ENCODE measurements at regions not wholly inside any gene's neighbourhood (a gene's known extent, or its start where the extent isn't known, plus 50 kb on each side); places are given as distances from the start of the nearest gene placed in this dataset.

DNA sequence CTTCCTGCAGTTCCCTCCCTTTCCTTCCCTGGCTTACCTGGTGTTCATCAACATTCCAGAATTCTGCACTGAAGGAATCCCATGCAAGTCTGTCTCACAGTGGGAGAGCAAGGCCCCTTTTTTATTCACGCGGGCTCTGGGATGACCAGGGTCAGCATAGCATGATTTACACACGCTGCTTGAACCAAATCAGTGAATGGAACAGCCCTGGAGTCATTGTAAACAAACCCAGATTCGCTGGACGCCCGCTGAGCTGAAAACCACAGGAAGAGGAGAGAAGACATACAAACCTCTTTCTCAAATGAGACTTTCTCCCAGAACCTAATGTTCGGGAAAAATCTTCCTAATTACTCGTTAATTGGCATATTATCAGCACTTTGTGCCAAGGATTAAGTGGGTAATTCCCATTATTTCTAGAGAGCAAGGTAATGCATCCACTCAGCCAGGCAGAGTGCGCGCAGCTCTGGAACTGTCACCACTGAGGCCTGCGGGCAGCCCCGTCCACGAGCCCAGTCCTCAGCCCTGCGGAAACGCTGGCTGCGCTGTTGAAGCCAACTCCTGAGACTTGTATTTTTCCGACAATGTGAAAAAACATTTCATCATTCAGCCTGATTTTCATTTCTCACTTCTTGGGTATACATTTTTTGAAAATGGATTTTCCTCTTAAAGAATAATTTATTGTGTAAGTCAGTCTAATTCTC, 140.0 kb downstream of the ETS2 start (continued):
- no peak for TF ChIP-seq POU6F1 (CRISPR knock-in tag; IDR thresholded peaks at IDR 0.05; ENCODE audit: borderline replicate concordance, low read depth)

GRCh38 chr21:38944903-38945302, 139.2 kb downstream of the ETS2 start:
- no peak for ATAC-seq
- TF ChIP-seq ZC3H10 (CRISPR knock-in tag; IDR thresholded peaks at IDR 0.05): no peak
- TF ChIP-seq, protein P1, sequence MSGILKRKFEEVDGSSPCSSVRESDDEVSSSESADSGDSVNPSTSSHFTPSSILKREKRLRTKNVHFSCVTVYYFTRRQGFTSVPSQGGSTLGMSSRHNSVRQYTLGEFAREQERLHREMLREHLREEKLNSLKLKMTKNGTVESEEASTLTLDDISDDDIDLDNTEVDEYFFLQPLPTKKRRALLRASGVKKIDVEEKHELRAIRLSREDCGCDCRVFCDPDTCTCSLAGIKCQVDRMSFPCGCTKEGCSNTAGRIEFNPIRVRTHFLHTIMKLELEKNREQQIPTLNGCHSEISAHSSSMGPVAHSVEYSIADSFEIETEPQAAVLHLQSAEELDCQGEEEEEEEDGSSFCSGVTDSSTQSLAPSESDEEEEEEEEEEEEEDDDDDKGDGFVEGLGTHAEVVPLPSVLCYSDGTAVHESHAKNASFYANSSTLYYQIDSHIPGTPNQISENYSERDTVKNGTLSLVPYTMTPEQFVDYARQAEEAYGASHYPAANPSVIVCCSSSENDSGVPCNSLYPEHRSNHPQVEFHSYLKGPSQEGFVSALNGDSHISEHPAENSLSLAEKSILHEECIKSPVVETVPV (CRISPR knock-in tag; IDR thresholded peaks at IDR 0.05): no peak
- no peak for TF ChIP-seq POU6F1 (CRISPR knock-in tag; IDR thresholded peaks at IDR 0.05; ENCODE audit: borderline replicate concordance, low read depth)
- TF ChIP-seq ZNF70 (CRISPR knock-in tag; IDR thresholded peaks at IDR 0.05): no peak
- TF ChIP-seq BACH2 (CRISPR knock-in tag; IDR thresholded peaks at IDR 0.05; ENCODE audit: borderline replicate concordance): no peak
- TF ChIP-seq TCF4 (CRISPR knock-in tag; IDR thresholded peaks at IDR 0.05; ENCODE audit: borderline replicate concordance): no peak

DNA sequence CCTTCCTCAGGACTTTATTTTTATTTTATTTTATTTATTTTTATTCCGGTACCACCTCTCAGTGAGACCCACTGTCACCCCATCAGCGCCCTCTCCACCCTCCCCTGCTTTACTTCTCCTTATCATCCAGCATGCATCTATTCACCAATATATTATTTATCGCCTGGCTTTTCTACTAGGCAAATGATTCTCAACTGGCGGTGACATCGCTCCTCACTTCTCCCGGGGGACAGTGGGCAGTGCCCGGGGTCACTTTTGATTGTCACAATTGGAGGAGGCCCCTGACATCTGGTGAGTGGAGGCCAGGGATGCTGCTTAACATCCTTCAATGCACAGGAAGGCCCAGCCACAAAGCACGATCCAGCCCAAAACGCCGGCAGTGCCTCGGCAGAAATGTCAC, 138.7 kb downstream of the ETS2 start:
- no peak for TF ChIP-seq ZFP3 (CRISPR knock-in tag; IDR thresholded peaks at IDR 0.05)
- TF ChIP-seq TCF4 (CRISPR knock-in tag; IDR thresholded peaks at IDR 0.05; ENCODE audit: borderline replicate concordance): no peak
- no peak for TF ChIP-seq PATZ1 (CRISPR knock-in tag; IDR thresholded peaks at IDR 0.05; ENCODE audit: borderline replicate concordance)
- no peak for TF ChIP-seq ESRRG (CRISPR knock-in tag; IDR thresholded peaks at IDR 0.05)
- TF ChIP-seq ZC3H10 (CRISPR knock-in tag; IDR thresholded peaks at IDR 0.05): no peak
- TF ChIP-seq, protein P1 (CRISPR knock-in tag; IDR thresholded peaks at IDR 0.05): no peak
- TF ChIP-seq GLIS3 (CRISPR knock-in tag; IDR thresholded peaks at IDR 0.05): no peak
- TF ChIP-seq OSR1 (CRISPR knock-in tag; IDR thresholded peaks at IDR 0.05): no peak
- no peak for TF ChIP-seq ZNF565 (CRISPR knock-in tag; conservative IDR thresholded peaks at IDR 0.05; ENCODE audit: low read depth)
- TF ChIP-seq ZNF70 (CRISPR knock-in tag; IDR thresholded peaks at IDR 0.05): no peak
- no peak for TF ChIP-seq ISL1 (CRISPR knock-in tag; IDR thresholded peaks at IDR 0.05)
- TF ChIP-seq CSDC2 (CRISPR knock-in tag; IDR thresholded peaks at IDR 0.05): no peak
- no peak for TF ChIP-seq TOX (CRISPR knock-in tag; IDR thresholded peaks at IDR 0.05; ENCODE audit: borderline replicate concordance)
- no peak for ATAC-seq

DNA sequence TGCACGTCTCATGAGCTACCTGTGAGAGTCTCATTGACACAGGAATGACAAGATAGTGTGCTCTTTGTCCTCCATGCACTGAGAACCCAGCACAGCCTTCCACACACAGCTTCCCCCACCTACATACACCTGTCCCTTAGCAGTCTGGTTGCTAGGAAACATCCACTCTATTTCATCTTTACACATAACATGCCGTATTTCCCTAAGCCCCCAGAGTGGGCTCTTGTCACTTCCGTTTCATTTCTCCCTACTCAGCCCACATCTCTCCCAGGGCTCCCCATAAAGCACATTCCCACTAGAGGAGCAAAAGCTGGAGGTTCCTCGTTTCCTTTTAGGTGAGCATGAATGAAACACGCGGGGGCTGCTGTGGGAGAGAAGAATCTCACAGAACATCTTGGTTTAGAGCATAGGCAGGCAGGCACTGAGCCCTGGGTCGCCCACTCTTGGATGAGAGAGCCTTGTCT, 137.1 kb downstream of the ETS2 start:
- ATAC-seq: no peak
- TF ChIP-seq BACH2 (CRISPR knock-in tag; IDR thresholded peaks at IDR 0.05; ENCODE audit: borderline replicate concordance): no peak
- no peak for TF ChIP-seq TSHZ2 (CRISPR knock-in tag; IDR thresholded peaks at IDR 0.05)
- no peak for TF ChIP-seq ZC3H10 (CRISPR knock-in tag; IDR thresholded peaks at IDR 0.05)
- no peak for TF ChIP-seq ESRRG (CRISPR knock-in tag; IDR thresholded peaks at IDR 0.05)
- TF ChIP-seq GLIS3 (CRISPR knock-in tag; IDR thresholded peaks at IDR 0.05): no peak
- no peak for TF ChIP-seq RARB (CRISPR knock-in tag; IDR thresholded peaks at IDR 0.05)
- no peak for TF ChIP-seq ZNF565 (CRISPR knock-in tag; conservative IDR thresholded peaks at IDR 0.05; ENCODE audit: low read depth)
- no peak for TF ChIP-seq CSDC2 (CRISPR knock-in tag; IDR thresholded peaks at IDR 0.05)
- TF ChIP-seq PPARA (CRISPR knock-in tag; IDR thresholded peaks at IDR 0.05; ENCODE audit: borderline replicate concordance): no peak
- no peak for TF ChIP-seq ISL1 (CRISPR knock-in tag; IDR thresholded peaks at IDR 0.05)
- no peak for TF ChIP-seq TCF4 (CRISPR knock-in tag; IDR thresholded peaks at IDR 0.05; ENCODE audit: borderline replicate concordance)
- TF ChIP-seq ZFP30 (CRISPR knock-in tag; IDR thresholded peaks at IDR 0.05): no peak
